ENCODE measurements at regions not wholly inside any gene's neighbourhood (a gene's known extent, or its start where the extent isn't known, plus 50 kb on each side); places are given as distances from the start of the nearest gene placed in this dataset.

- TF ChIP-seq CTCF (conservative IDR thresholded peaks at IDR 0.05 in 1 of 2, IDR thresholded peaks at IDR 0.05 in 1 of 2; ENCODE audit: low read depth in 1 of 2, low read length in 2 of 2) = no peak
- TF ChIP-seq EZH2 (IDR thresholded peaks at IDR 0.05; ENCODE audit: low read length, missing control alignments) = no peak
Measured at GRCh38 chr6:134764741-134765140, 185.2 kb downstream of the ALDH8A1 start.
